ENCODE measurements at regions not wholly inside any gene's neighbourhood (a gene's known extent, or its start where the extent isn't known, plus 50 kb on each side); places are given as distances from the start of the nearest gene placed in this dataset.
"Not testable (repeated sequence)": the region's sequence is repeated elsewhere in the genome, so short reads cannot be mapped to it uniquely, and the experiment has no call there.

DNA sequence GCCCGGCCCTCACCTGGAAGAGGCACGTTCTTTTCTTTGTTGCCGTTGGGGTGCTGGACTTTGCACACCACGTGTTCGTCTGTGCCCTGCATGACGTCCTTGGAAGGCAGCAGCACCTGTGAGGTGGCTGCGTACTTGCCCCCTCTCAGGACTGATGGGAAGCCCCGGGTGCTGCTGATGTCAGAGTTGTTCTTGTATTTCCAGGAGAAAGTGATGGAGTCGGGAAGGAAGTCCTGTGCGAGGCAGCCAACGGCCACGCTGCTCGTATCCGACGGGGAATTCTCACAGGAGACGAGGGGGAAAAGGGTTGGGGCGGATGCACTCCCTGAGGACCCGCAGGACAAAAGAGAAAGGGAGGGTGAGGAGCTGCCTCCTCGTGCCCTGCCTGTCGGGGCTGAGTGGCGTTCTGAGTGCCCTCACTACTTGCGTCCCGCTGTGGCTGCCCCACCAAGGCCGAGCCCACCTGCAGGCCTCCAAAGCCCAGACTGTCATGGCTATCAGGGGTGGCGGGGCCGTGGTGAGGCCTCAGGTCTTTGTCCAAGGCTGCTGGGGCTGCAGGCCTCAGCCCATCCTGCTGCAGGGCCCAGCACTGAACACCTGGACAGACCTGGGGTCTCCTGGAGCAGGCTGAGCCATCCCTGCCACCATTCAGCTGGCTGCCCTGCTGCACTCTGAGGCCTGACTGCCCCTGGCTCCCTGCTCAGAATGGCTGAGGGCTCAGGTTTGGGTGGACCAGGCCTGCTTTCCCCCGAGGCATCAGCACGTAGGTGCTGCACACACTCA, 329.7 kb downstream of the TMEM121 start:
- FAIRE-seq (no peak), DNase-seq (ENCODE audit: insufficient read length, low spot score) (peak; percentile 30)
- TF ChIP-seq POU2F2 (IDR thresholded peaks at IDR 0.05; ENCODE audit: low read depth, low read length), result no peak
- TF ChIP-seq SPI1 (IDR thresholded peaks at IDR 0.05; ENCODE audit: low read depth, low read length), result no peak
- TF ChIP-seq TAF1 (IDR thresholded peaks at IDR 0.05; ENCODE audit: low read depth, low read length), result 0 out of 2 replicates have a peak, but pooled peaks have one; percentile 13
- no peak for TF ChIP-seq PAX5 (IDR thresholded peaks at IDR 0.05; ENCODE audit: insufficient read depth, low read length, severe bottlenecking)
- peak; percentile 67; the same call in 1 of the 2 replicates for TF ChIP-seq POLR2A (IDR thresholded peaks at IDR 0.05; ENCODE audit: low read depth, low read length)
- peak; percentile 47 for TF ChIP-seq POLR2AphosphoS5 (IDR thresholded peaks at IDR 0.05; ENCODE audit: low read depth, low read length)

DNA sequence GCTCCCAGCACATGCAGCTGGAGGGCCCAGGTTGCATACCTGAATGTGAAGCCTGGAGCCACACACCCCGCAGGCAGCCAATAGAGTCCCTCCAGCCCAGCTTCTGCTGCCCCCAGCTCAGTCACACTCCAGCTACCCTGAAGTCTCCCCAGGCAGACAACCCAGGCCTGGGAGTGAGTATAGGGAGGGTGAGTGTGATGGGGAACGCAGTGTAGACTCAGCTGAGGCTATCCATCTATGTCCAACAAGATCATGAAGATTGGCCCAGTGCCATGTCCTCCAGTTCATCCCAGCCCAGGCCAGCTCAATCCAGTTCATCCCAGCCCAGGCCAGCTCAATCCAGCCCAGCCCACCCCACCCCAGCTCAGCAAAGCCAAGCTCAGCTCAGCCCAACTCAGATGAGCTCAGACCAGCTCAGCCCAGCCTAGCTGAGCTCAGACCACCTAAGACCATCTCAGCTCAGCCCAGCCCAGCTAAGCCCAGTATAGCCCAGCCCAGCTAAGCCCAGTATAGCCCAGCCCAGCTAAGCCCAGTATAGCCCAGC, 330.4 kb downstream of the TMEM121 start:
- no peak for FAIRE-seq
- DNase-seq (ENCODE audit: insufficient read length, low spot score), result peak; percentile 7
- no peak; the same call in 1 of the 2 replicates for TF ChIP-seq POU2F2 (IDR thresholded peaks at IDR 0.05; ENCODE audit: low read depth, low read length)
- peak; percentile 13; the same call in 1 of the 2 replicates for TF ChIP-seq POLR2A (IDR thresholded peaks at IDR 0.05; ENCODE audit: low read depth, low read length)

DNA sequence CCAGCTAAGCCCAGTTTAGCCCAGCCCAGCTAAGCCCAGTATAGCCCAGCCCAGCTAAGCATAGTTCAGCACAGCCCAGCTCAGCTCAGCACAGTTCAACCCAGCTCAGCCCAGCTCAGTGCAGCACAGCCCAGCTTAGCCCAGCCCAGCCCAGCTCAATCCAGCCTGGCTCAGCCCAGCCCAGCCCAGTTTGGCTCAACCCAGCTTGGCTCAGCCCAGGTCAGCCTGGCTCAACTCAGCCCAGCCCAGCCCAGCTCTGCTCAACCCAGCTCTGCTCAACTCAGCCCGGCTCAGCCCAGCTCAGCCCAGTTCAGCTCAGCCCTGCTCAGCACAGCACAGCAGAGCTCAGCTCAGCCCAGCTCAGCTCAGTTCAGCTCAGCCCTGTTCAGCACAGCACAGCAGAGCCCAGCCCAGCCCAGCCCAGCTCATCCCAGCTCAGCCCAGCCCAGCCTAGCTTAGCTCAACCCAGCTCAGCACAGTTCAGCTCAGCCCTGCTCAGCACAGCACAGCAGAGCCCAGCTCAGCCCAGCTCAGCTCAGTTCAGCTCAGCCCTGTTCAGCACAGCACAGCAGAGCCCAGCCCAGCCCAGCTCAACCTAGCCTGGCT, 330.9 kb downstream of the TMEM121 start:
- DNase-seq (ENCODE audit: insufficient read length, low spot score), result peak; percentile 7
- TF ChIP-seq POU2F2 (IDR thresholded peaks at IDR 0.05; ENCODE audit: low read depth, low read length) (no peak), POLR2A (IDR thresholded peaks at IDR 0.05; ENCODE audit: low read depth, low read length) (peak; percentile 59; the same call in 1 of the 2 replicates), PAX5 (IDR thresholded peaks at IDR 0.05; ENCODE audit: insufficient read depth, low read length, severe bottlenecking) (no peak), SPI1 (IDR thresholded peaks at IDR 0.05; ENCODE audit: low read depth, low read length) (no peak), TAF1 (IDR thresholded peaks at IDR 0.05; ENCODE audit: low read depth, low read length) (peak; percentile 17; the same call in 1 of the 2 replicates), POLR2AphosphoS5 (IDR thresholded peaks at IDR 0.05; ENCODE audit: low read depth, low read length) (peak; percentile 67)
- FAIRE-seq, result no peak

DNA sequence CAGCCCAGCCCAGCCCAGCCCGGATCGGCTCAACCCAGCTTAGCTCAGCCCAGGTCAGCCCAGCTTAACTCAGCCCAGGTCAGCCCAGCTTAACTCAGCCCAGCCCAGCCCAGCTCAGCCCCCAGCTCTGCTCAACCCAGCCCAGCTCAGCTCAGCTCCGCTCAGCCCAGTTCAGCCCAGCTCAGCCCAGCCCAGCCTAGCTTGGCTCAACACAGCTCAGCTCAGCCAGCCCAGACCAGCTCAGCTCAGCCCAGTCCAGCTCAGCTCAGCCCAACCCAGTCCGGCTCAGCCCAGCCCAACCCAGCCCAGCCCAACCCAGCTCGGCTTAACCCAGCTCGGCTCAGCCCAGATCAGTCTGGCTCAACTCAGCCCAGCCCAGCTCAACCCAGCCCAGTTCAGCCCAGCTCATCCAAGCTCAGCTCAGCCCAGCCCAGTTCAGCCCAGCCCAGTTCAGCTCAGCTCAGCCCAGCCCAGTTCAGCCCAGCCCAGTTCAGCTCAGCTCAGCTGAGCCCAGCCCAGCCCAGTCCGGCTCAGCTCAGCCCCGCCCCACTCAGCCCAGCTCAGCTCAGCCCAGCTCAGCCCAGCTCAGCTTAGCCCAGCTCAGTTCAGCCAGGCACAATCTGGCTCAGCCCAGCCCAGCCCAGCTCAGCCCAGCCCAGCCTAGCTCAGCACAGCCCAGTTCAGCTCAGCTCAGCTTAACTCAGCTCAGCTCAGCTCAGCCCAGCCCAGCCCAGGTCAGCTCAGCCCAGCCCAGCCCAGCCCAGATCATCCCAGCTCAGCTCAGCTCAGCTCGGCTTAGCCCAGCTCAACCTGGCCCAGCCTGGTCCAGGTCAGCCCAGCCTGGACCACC, 331.7 kb downstream of the TMEM121 start:
- FAIRE-seq (no peak), DNase-seq (ENCODE audit: insufficient read length, low spot score) (peak; percentile 5)
- TF ChIP-seq POU2F2 (IDR thresholded peaks at IDR 0.05; ENCODE audit: low read depth, low read length) (peak; percentile 48), POLR2AphosphoS5 (IDR thresholded peaks at IDR 0.05; ENCODE audit: low read depth, low read length) (no peak; the same call in none of the 2 replicates), SPI1 (IDR thresholded peaks at IDR 0.05; ENCODE audit: low read depth, low read length) (no peak), POLR2A (IDR thresholded peaks at IDR 0.05; ENCODE audit: low read depth, low read length) (no peak; the same call in none of the 2 replicates)

DNA sequence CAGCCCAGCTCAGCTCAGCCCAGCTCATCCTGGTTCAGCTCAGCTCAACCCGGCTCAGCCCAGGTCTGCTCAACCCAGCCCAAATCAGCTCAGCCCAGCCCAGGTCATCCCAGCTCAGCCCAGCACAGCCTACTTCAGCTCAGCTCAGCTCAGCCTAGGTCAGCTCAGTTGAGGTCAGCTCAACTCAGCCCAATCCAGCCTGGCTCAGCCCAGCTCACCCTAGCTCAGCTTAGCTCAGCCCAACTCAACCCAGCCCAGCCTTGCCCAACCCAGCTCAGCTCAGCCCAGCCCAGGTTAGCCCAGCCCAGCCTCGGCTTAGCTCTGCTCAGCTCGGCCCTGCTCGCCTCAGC, 332.3 kb downstream of the TMEM121 start:
- FAIRE-seq (no peak), DNase-seq (ENCODE audit: insufficient read length, low spot score) (peak; percentile 6)
- TF ChIP-seq POU2F2 (IDR thresholded peaks at IDR 0.05; ENCODE audit: low read depth, low read length) (no peak), POLR2AphosphoS5 (IDR thresholded peaks at IDR 0.05; ENCODE audit: low read depth, low read length) (peak; percentile 73; the same call in 1 of the 2 replicates)

DNA sequence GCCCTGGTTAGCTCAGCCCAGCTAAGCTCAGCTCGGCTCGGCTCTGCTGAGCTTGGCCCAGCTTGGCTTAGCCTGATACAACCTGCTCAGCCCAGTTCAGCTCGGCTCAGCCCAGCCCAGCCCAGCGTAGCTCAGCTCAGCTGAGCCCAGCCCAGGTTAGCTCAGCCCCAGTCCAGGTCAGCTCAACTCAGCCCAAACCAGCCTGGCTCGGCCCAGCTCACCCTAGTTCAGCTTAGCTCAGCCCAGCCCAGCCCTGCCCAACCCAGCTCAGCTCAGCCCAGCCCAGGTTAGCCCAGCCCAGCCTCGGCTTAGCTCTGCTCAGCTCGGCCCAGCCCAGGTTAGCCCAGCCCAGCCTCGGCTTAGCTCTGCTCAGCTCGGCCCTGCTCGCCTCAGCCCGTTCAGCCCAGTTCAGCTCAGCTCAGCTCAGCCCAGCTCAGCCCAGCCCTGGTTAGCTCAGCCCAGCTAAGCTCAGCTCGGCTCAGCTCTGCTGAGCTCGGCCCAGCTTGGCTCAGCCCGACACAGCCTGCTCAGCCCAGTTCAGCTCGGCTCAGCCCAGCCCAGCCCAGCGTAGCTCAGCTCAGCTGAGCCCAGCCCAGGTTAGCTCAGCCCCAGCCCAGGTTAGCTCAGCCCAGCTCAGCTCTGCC, 332.8 kb downstream of the TMEM121 start:
- peak; percentile 60; the same call in 1 of the 2 replicates for TF ChIP-seq POLR2A (IDR thresholded peaks at IDR 0.05; ENCODE audit: low read depth, low read length)
- TF ChIP-seq POLR2AphosphoS5 (IDR thresholded peaks at IDR 0.05; ENCODE audit: low read depth, low read length), result peak; percentile 88
- not testable (repeated sequence) for FAIRE-seq; DNase-seq (ENCODE audit: insufficient read length, low spot score)

DNA sequence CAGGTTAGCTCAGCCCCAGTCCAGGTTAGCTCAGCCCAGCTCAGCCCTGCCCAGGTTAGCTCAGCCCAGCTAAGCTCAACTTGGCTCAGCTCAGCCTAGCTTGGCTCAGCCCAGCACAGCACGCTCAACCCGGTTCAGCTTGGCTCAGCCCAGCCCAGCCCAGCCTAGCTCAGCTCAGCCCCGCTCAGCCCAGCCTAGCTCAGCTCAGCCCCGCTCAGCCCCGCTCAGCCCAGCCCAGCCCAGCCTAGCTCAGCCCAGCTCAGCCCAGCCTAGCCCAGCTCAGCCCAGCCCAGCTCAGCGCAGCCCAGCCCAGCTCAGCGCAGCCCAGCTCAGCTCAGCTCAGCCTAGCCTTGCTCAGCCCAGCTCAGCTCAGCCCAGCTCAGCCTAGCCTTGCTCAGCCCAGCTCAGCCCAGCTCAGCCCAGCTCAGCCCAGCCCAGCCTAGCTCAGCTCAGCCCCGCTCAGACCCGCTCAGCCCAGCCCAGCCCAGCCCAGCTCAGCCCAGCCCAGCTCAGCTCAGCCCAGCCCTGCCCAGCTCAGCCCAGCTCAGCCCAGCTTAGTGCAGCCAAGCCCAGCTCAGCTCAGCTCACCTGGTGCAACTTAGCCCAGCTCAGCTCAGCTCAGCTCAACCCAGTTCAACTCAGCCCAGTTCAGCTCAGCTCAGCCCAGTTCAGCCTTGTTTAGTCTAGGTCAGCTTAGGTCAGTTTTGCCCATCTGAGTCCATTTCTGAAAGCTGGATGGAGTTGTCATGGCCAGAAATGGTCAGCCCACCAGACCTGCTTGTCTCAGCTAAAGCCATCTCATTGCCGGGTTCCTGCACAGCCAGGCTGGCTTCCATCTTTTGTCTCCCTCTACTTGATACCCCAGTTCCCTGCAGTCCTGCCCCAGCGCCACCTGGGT, 333.6 kb downstream of the TMEM121 start:
- DNase-seq (ENCODE audit: insufficient read length, low spot score) (no peak), FAIRE-seq (peak; percentile 92)
- no peak for TF ChIP-seq PAX5 (IDR thresholded peaks at IDR 0.05; ENCODE audit: insufficient read depth, low read length, severe bottlenecking)
- TF ChIP-seq POU2F2 (IDR thresholded peaks at IDR 0.05; ENCODE audit: low read depth, low read length), result no peak
- no peak; the same call in 1 of the 2 replicates for TF ChIP-seq TAF1 (IDR thresholded peaks at IDR 0.05; ENCODE audit: low read depth, low read length)
- no peak for TF ChIP-seq SPI1 (IDR thresholded peaks at IDR 0.05; ENCODE audit: low read depth, low read length)
- TF ChIP-seq POLR2AphosphoS5 (IDR thresholded peaks at IDR 0.05; ENCODE audit: low read depth, low read length), result no peak; the same call in 1 of the 2 replicates
